Ecto neural progenitor cell (in vitro differentiated cells): ENCODE measurements at regions not wholly inside any gene's neighbourhood (a gene's known extent, or its start where the extent isn't known, plus 50 kb on each side); places are given as distances from the start of the nearest gene placed in this dataset.

Source experiments
- DNase-seq: peaks from one replicate; pipeline ENCODE4 v3.0.0-alpha.2; 2018; ENCODE audit warnings: low spot score

GRCh38 chr2:12498704-12499103, 218.0 kb upstream of the TRIB2 start:
- no peak for DNase-seq

GRCh38 chr2:12500899-12501298, 215.8 kb upstream of the TRIB2 start:
- no peak for DNase-seq

DNA sequence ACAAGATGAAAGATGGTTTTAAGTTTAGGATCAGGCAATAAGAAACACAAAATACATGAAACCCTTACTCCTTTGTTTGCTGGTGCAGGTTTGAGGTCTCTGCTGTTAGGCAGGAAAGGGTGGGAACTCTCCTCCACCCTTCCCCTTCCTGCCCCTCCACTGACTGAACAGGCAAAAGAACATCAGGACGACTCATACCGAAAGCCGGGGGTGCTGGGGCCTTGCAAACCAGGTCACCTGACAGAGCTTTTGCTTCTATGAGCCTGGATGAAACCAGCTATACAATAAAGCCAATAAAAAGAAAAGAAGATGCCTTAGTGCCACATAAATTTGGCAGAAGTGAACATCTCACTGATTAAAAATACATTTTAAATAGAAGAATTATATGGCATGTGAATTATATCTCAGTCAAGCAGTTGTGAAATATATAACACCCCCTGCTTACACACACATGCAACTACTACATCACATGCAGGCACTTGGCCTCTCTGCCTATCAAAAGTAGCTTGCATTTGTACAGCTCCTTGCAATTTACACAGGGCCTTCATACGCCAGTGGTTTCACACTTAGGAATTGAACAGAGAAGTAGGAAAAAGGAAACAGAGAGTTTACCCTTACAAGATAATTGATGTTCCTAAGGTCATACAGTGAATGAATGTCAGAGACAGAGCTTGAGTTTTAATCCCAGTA, 215.1 kb upstream of the TRIB2 start:
- no peak for DNase-seq

DNA sequence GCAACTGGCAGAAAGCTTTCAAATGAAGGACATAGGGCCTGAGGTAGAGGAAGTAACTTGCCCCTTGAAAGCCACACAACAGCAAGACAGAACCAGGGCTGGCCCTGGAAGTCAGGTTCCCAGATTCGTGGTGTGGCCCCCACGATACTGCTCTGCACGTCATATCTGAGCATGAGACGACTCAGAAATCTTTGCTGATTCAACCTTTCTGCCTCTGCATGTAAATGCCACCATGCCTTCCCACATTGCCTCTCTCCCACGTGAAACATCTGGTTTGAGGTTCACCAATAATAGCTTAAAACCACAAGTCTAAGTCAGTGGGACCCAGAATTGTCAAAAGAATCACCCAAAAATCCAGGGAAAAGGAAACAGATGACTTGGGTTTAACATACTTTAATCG, 214.0 kb upstream of the TRIB2 start:
- DNase-seq, result no peak

GRCh38 chr2:12504443-12504842, 212.3 kb upstream of the TRIB2 start:
- no peak for DNase-seq

DNA sequence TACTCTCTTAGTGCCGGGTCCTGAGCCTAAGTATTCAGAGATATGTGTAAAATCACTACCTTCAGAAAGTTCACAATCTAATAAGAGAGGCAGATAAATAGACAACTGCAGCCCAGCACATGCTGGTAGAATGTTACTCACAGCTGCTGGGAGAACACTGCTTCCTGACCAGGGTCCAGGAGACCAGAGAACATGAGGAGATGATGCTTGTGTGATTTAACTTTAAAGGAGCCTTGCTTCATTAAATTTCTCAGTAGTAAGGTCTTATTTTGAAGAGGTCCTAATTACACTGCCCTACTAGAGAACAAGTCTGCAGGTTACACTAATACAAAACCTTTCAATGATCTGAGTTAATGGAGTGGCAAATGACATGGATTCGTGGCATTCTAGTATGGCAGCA, 209.9 kb upstream of the TRIB2 start:
- no peak for DNase-seq

DNA sequence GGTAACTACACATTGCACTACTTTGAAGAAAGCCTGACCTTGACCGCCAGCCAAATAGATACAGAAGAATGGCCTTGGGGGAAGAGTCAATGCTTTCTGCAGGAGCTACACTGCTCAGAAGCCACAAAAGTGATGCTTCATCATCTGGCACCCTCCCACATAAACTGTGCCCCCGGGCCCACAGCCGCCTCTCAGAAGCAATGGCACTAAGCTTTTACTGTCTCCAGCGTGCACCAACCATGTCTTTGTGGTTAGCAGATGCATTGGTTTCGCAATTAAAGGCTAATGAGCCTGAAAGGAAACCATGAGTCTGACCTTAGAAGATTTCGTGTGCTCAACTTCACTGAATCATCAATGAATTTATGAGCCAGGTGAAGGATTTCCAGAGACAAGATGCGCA, 209.4 kb upstream of the TRIB2 start:
- no peak for DNase-seq

GRCh38 chr2:12510070-12510469, 206.7 kb upstream of the TRIB2 start:
- no peak for DNase-seq

DNA sequence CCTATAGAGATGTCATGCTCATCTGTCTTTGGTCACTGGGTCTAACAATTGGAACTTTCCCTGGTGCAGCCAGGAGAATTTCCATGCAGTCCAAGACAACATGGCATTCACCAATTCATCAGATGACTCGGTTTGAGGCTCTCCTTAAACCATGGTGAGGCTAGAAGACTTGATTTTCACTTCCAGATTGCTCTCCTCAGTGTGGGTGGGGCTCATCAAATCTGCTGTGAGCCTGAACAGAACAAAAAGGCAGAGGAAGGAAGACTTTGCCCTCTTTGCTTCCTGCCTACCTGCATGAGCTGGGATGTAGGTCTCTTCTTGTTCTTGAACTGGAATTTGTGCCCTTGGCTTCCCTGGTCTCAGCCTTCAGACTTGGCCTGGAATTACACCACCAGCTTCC, 203.4 kb upstream of the TRIB2 start:
- DNase-seq, result no peak

GRCh38 chr2:12514168-12514567, 202.6 kb upstream of the TRIB2 start:
- no peak for DNase-seq

- no peak for DNase-seq
These were observed 201.9 kb upstream of the TRIB2 start for GRCh38 chr2:12514631-12515437.

GRCh38 chr2:12515871-12516270, 200.9 kb upstream of the TRIB2 start:
- no peak for DNase-seq

DNA sequence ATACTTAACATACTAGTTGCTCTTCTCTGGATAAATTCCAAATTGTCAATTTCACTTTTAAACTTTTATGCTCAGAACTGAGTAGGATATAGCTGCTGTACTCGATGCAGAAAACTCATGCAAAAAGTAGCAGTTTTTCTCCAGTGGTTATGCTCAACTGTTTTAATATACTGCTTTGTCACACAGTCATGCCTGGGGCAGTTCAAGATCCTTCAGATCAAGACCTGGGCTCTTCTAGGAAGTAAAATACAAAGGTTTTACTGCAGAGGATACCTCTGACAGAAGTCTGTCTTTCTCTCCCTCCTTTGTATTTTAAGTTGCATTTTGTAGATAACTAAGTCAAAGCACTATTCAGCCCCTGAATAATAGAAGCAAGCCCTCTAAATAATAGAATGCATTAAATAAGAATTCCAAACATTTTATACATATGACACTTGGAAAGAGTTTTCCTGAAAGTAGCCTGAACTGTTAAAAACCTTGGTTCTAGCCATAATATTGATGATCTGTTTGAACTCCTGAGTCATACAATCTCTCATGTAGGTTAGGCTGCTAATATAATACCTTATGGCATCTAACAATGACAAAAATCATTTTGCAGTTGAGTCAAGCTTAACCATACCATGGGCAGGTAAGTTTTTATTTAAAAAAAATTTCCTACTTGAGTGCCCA, 183.3 kb upstream of the TRIB2 start:
- DNase-seq, result no peak

GRCh38 chr2:12534646-12535263, 182.0 kb upstream of the TRIB2 start:
- no peak for DNase-seq

GRCh38 chr2:12536976-12537375, 179.8 kb upstream of the TRIB2 start:
- DNase-seq, result no peak

DNA sequence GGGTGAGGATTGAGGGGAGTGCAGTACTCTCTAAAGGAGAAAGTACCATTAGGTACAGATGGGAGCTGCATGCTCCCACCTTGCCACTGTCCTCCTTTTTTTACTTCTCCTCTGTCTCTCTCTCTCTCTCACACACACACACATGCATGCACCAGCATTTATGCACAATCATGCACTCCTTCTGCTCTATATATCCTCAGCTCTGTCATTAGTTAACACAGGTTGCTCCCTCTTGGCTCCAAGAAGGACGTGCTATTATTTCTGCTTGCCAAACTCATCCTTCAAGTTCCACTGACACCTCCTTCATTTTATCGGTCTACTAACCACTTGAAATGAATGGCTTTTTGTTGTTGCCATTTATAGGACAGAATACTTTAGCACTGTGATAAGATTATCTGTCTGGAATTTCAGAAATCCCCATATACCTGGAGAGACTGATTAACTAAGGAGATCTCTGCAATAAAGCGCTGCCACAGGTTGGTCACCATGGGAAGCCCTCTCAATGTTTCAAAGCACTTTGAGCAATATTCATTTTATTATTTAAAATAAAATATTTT, 178.5 kb upstream of the TRIB2 start:
- no peak for DNase-seq

GRCh38 chr2:12539336-12539735, 177.4 kb upstream of the TRIB2 start:
- no peak for DNase-seq

GRCh38 chr2:12539776-12540562, 176.8 kb upstream of the TRIB2 start:
- no peak for DNase-seq

DNA sequence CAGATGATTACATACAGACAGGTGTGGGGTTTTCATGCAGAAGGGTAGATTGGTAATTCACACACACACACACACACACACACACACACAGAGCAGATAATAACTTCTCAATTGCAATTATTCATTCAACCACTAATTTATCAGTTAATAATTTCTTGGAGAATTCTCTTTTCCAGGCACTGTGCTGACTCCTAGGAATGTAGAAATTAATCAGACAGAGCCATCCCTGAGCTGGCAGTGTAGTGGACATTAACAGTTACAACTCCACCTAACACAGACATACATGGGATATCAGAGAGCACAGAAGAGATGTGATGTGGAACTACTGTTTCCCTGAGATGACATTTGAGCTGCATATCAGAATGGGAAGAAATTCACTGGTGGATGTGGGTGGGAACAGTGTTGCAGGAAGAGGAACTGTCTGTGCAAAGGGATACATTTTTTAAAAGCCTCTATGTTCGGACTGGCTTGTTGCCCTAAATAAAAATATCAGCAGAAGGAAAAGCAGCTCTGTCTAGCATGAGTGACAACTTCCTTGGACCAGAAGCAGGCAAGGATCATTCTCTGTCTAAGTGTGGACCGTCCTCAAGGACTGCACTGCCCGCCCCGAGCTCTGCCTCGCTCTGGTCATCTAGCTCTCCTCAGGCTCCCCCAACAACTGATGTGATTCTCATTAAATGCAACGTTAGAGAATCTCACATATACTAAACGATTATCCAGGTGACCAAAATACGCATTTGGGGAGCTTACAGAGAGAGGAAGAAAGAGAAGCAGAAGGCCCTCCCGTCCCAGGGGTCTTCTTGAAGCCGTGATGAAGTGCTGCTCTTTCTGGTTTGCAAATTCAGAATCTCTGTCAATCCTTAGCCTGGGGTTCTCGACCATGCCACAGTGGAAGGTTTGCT, 173.4 kb upstream of the TRIB2 start:
- DNase-seq, result no peak

DNA sequence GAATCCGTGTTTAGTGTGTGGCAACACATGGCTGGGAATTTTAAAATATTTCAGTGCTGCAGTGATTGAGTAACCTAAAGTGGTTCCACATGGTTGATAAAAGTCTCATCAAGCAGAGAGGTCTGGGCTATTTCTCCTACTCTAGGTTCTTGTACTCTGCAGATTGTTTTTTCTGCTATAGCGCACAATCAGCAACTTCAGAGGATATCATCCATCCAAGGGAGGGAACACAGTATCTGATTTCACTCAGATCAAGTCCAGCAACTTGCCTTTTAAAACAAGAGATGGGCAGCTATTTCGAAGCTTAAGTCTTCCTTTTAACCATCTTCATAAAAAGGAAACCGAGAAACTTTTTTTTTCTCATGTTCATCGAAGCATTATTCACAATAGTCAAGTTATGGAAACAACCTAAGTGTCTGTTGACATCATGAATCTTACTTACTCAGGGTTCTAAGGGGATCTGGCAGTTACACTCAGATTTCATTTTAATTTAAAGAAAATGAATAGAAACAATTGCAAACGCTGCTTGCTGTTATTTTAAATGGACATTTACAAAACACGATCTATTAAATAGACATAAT, 172.7 kb upstream of the TRIB2 start:
- no peak for DNase-seq
